RWPE1 (cell line): ENCODE measurements at regions not wholly inside any gene's neighbourhood (a gene's known extent, or its start where the extent isn't known, plus 50 kb on each side); places are given as distances from the start of the nearest gene placed in this dataset.
"Not testable (repeated sequence)": the region's sequence is repeated elsewhere in the genome, so short reads cannot be mapped to it uniquely, and the experiment has no call there.

Source experiments
- CTCF ChIA-PET: fragments of 350-600 bp; sonication (Branson Sonifier 250); formaldehyde crosslinking; extraction: SDS; loops from one replicate; lab custom pipeline; 2021; lab: Yijun Ruan, JAX
- POLR2A ChIA-PET: fragments of 400-600 bp; formaldehyde crosslinking; extraction: SDS; loops from one replicate; lab custom pipeline; 2020; ENCODE audit warnings: antibody characterized with exemption; ENCODE audit not compliant: low non-redundant PET; lab: Yijun Ruan, JAX
- DNase-seq: peaks from one replicate; pipeline ENCODE4 v3.0.0; 2012; ENCODE audit warnings: low spot score
- H3K27ac ChIP-seq: fragments of 450-650 bp; 2 replicates; pipeline ENCODE4 v1.5.1; 2017
- CTCF ChIP-seq: fragments of 450-650 bp; conservative IDR thresholded peaks from 2 replicates; pipeline ENCODE4 v1.5.1; 2017; ENCODE audit warnings: low read depth, mild to moderate bottlenecking

GRCh38 chr10:34018129-34018528, 683.7 kb upstream of the NRP1 start:
- POLR2A ChIA-PET, result no interaction called here
- no peak overlapping the region for H3K27ac ChIP-seq
- TF ChIP-seq CTCF, result no peak
- CTCF ChIA-PET, result no interaction called here
- no peak for DNase-seq

- no peak overlapping the region for H3K27ac ChIP-seq
- CTCF ChIA-PET, result no interaction called here
- no peak for TF ChIP-seq CTCF
- no peak for DNase-seq
- POLR2A ChIA-PET, result no interaction called here
These were observed 682.8 kb upstream of the NRP1 start for GRCh38 chr10:34017281-34017680.

GRCh38 chr10:34016576-34016975, 682.1 kb upstream of the NRP1 start:
- ChIA-PET POLR2A (no interaction called here), CTCF (no interaction called here)
- no peak overlapping the region for H3K27ac ChIP-seq
- no peak for DNase-seq
- TF ChIP-seq CTCF, result no peak

- no peak for DNase-seq
- no peak overlapping the region for H3K27ac ChIP-seq
- TF ChIP-seq CTCF, result no peak
- ChIA-PET POLR2A (no interaction called here), CTCF (no interaction called here)
These were observed 681.2 kb upstream of the NRP1 start for GRCh38 chr10:34015700-34016099.

GRCh38 chr10:34013235-34013634, 678.8 kb upstream of the NRP1 start:
- POLR2A ChIA-PET, result no interaction called here
- H3K27ac ChIP-seq, result no peak overlapping the region
- DNase-seq, result no peak
- CTCF ChIA-PET, result no interaction called here
- no peak for TF ChIP-seq CTCF

GRCh38 chr10:34010891-34011290, 676.4 kb upstream of the NRP1 start:
- POLR2A ChIA-PET, result no interaction called here
- H3K27ac ChIP-seq, result no peak overlapping the region
- TF ChIP-seq CTCF, result no peak

GRCh38 chr10:34010228-34010627, 675.8 kb upstream of the NRP1 start:
- DNase-seq, H3K27ac ChIP-seq, POLR2A ChIA-PET: not testable (repeated sequence)
- CTCF ChIA-PET, result interaction anchor here (0.6 kb wide), 1 partner anchor 67 kb away, joined by 7 read pairs; no protein-coding TSS in a partner anchor

More at GRCh38 chr10:34010891-34011290, 676.4 kb upstream of the NRP1 start:
- CTCF ChIA-PET, result interaction anchor here (0.6 to 0.7 kb wide), 2 partner anchors 66 to 1287 kb away, joined by 3 to 7 read pairs; no protein-coding TSS in a partner anchor
- DNase-seq, result no peak
